Cardiac fibroblast (primary cell): ENCODE measurements at regions not wholly inside any gene's neighbourhood (a gene's known extent, or its start where the extent isn't known, plus 50 kb on each side); places are given as distances from the start of the nearest gene placed in this dataset.

ENCODE experiments used
- DNase-seq, 2 donors: peaks; one replicate each; pipeline versions ENCODE4 v3.0.0 to v3.0.0-alpha.2; 2010; ENCODE audit warnings: low read depth in 2 of 2
- H3K4me3 ChIP-seq, 2 donors: replicated peaks in 1 of 2; 1 replicate in 1 of 2; 2 replicates in 1 of 2; pipeline ENCODE4 v1.5.1; 2011; ENCODE audit warnings: low read depth in 2 of 2, low read length in 2 of 2, mild to moderate bottlenecking in 2 of 2, moderate library complexity in 1 of 2
- TF ChIP-seq, protein P1 (sequence below): IDR thresholded peaks from one replicate; pipeline ENCODE4 v1.5.1; 2011; ENCODE audit warnings: low read depth, mild to moderate bottlenecking, low read length, inconsistent platforms

DNA sequence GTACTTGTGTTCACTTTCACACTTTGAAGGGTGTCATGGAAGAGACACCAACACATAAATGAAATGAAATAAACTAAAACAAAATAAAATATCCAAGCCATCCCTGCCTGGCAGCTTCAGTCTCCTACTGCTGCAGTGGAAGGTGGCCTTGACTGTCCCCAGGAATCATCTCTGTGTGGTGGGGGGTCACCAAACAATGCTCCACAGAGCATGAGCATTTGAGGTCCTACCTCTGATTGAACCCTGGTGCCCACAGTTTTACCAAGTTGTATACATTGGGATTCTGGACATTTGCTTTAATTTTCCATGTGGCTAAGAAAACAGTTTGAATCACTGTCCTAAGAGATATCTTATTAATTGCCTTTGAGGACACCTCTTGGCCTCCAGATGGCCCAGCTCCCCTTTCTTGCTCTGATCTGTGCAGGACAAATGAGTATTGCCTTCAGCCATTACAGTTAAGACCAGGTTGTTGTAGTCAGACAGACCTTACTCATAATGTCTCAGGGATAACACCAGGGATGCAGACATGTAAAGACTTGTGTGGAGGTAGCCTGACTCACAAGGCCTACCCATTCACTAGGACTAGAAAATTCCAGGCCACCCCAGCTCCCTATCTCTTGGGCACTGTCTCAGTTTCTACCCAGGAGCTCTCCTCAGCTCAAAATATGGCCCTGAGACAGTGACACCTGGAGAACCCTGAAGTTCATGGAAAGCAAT lies 195.0 kb downstream of the MYCN start:
- no peak for DNase-seq
- H3K4me3 ChIP-seq, result no peak overlapping the region
- TF ChIP-seq, protein P1, sequence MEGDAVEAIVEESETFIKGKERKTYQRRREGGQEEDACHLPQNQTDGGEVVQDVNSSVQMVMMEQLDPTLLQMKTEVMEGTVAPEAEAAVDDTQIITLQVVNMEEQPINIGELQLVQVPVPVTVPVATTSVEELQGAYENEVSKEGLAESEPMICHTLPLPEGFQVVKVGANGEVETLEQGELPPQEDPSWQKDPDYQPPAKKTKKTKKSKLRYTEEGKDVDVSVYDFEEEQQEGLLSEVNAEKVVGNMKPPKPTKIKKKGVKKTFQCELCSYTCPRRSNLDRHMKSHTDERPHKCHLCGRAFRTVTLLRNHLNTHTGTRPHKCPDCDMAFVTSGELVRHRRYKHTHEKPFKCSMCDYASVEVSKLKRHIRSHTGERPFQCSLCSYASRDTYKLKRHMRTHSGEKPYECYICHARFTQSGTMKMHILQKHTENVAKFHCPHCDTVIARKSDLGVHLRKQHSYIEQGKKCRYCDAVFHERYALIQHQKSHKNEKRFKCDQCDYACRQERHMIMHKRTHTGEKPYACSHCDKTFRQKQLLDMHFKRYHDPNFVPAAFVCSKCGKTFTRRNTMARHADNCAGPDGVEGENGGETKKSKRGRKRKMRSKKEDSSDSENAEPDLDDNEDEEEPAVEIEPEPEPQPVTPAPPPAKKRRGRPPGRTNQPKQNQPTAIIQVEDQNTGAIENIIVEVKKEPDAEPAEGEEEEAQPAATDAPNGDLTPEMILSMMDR, result no peak

GRCh38 chr2:16134436-16135165 lies 194.3 kb downstream of the MYCN start:
- TF ChIP-seq, protein P1, result no peak
- no peak for DNase-seq
- H3K4me3 ChIP-seq, result no peak overlapping the region

DNA sequence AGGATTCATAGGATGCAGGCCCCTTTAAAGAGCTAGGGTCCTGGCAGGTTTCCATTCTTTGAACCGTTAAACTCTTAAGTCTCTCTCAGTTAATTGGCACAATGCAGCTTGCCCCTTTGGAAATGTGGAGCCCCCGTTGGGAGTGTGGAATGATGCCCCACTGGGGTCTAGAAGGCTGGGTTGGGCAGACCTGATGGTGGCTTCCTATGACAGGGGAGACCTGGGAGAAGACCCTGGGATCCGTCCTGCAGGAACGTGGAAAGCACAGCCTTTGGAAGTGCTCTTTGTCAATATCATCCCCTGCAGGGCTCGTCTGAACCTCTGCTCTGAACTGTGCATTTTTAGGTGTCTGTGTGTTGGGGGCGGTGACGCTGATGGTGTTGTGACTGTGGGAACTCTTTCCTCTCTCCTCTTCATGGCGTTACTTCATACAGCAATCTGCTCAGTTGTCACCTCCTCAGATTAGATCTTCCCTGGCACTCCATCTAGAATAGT lies 190.6 kb downstream of the MYCN start:
- no peak overlapping the region for H3K4me3 ChIP-seq
- TF ChIP-seq, protein P1, result no peak
- no peak for DNase-seq

DNA sequence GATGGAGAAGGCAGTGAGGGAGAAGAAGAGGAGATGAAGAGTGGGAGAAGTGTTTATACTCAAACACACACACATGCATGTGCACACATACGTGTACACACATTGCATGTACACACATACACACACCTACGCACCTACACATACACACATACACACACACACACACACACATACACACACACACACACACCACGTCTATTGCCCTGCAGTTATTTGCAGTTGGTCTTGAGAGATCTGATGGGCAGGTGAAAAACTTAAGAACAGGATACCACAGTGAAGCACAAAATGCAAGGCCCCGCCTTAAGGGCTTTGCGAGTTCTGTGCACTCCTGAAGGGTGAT lies 190.2 kb downstream of the MYCN start:
- no peak for DNase-seq
- TF ChIP-seq, protein P1, result no peak
- H3K4me3 ChIP-seq, result no peak overlapping the region

GRCh38 chr2:16129716-16130540 lies 189.6 kb downstream of the MYCN start:
- H3K4me3 ChIP-seq, result no peak overlapping the region
- DNase-seq, result no peak
- TF ChIP-seq, protein P1, result no peak

DNA sequence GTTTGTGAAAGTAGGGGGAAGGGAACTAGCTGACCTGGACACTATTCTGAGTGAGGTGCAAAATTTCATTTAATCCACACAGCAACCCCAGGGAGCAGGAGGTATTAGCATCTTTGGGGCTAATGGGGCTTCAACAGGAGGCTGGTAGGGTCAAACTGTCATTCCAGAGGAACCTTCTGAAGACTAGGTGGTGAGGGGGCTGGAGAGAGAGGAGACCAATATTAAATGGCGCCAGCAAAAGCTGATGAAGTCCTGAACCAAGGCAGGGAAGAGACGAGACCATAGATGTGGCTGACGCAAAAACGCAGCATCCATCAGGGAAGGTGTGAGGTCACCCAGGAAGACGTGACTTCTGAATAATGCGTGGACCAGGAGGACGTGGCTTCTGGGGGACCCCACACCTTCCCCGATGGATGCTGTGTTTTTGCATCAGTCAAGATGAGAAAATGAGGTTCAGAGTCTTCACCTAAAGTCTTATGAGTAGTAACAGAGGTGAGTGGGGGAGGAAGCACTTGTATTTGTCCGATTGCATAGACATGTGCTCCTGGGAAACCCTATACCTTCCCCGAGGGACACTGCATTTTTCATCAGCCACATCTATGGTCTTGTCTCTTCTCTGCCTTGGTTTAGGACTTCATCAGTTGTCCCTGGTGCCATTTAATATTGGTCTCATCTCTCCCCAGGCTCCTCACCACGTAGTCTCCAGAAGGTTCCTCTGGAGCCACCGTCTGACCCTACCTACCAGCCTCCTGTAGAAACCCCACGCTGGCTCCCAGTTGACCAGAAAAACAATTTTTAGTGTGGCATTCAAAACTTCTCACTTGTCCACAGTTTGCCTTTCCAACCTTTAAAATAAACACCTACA lies 188.6 kb downstream of the MYCN start:
- TF ChIP-seq, protein P1, result no peak
- no peak overlapping the region for H3K4me3 ChIP-seq
- DNase-seq, result no peak
